Activated T-helper 2 cell treated with anti-CD3 and anti-CD28 coated beads, Interferon-gamma antibody, Interleukin-2, Interleukin-4, amounts not matched to agents 10 μg/mL and 5 μg/mL and 100 μg/mL, durations not matched to agents 14 hours and 24 hours and 36 hours (primary cell): ENCODE measurements at regions not wholly inside any gene's neighbourhood (a gene's known extent, or its start where the extent isn't known, plus 50 kb on each side); places are given as distances from the start of the nearest gene placed in this dataset.

Experiments used
- DNase-seq: peaks from one replicate; pipeline ENCODE4 v3.0.0; 2021; ENCODE audit warnings: low spot score
- H3K27ac Mint-ChIP-seq: one replicate; pipeline ENCODE4 v1.8.0; 2021; ENCODE audit warnings: mixed read lengths
- H3K27me3 Mint-ChIP-seq: one replicate; pipeline ENCODE4 v1.8.0; 2021; ENCODE audit warnings: low read depth, mixed read lengths
- H3K36me3 Mint-ChIP-seq: one replicate; pipeline ENCODE4 v1.8.0; 2021; ENCODE audit warnings: low read depth, mixed read lengths
- H3K4me1 Mint-ChIP-seq: one replicate; pipeline ENCODE4 v1.8.0; 2021; ENCODE audit warnings: low read depth, mixed read lengths
- H3K4me3 Mint-ChIP-seq: one replicate; pipeline ENCODE4 v1.8.0; 2021; ENCODE audit warnings: low read depth, mild to moderate bottlenecking, moderate library complexity, mixed read lengths
- H3K9me3 Mint-ChIP-seq: one replicate; pipeline ENCODE4 v1.8.0; 2021; ENCODE audit warnings: mixed read lengths
- intact Hi-C: fragments of 100-400 bp; cut with micrococcal nuclease; formaldehyde crosslinking; loops from one replicate; pipeline ENCODE4 v1.15.1; 2023

- intact Hi-C loops = no loop called here
- H3K9me3 Mint-ChIP-seq = no peaks in the 10 kb centered on the region
- no peak overlapping the region for H3K4me3 Mint-ChIP-seq
- H3K27me3 Mint-ChIP-seq = no peaks in the 10 kb centered on the region
- no peaks in the 10 kb centered on the region for H3K4me1 Mint-ChIP-seq
- H3K27ac Mint-ChIP-seq = no peak overlapping the region
- no peaks in the 10 kb centered on the region for H3K36me3 Mint-ChIP-seq
- DNase-seq = no peak
These were observed 1109.0 kb downstream of the EFNB2 start for GRCh38 chr13:105426441-105426840.

- no peaks in the 10 kb centered on the region for H3K36me3 Mint-ChIP-seq
- intact Hi-C loops = loop anchor here (10.0 kb wide), 1 partner anchor 1120 kb away; the partner anchor contains the start of gene EFNB2
These were observed 1120.8 kb downstream of the EFNB2 start for GRCh38 chr13:105414639-105415038.

GRCh38 chr13:105412171-105412570, 1123.3 kb downstream of the EFNB2 start:
- Mint-ChIP-seq H3K36me3 (no peaks in the 10 kb centered on the region), H3K27me3 (no peaks in the 10 kb centered on the region), H3K4me1 (no peaks in the 10 kb centered on the region), H3K4me3 (no peak overlapping the region), H3K27ac (no peak overlapping the region), H3K9me3 (no peaks in the 10 kb centered on the region)
- intact Hi-C loops = loop anchor here (10.0 kb wide), 1 partner anchor 1123 kb away; the partner anchor contains the start of gene EFNB2
- DNase-seq = no peak

More at GRCh38 chr13:105414639-105415038, 1120.8 kb downstream of the EFNB2 start:
- Mint-ChIP-seq H3K9me3 (no peaks in the 10 kb centered on the region), H3K27me3 (no peaks in the 10 kb centered on the region), H3K4me3 (no peak overlapping the region), H3K4me1 (no peaks in the 10 kb centered on the region), H3K27ac (no peak overlapping the region)
- no peak for DNase-seq

- Mint-ChIP-seq H3K27ac (no peak overlapping the region), H3K36me3 (no peaks in the 10 kb centered on the region)
These were observed 1124.9 kb downstream of the EFNB2 start for GRCh38 chr13:105410602-105411001.

GRCh38 chr13:105406551-105406950, 1128.9 kb downstream of the EFNB2 start:
- Mint-ChIP-seq H3K4me3 (no peak overlapping the region), H3K4me1 (no peaks in the 10 kb centered on the region), H3K27ac (no peak overlapping the region), H3K9me3 (no peaks in the 10 kb centered on the region), H3K36me3 (no peaks in the 10 kb centered on the region), H3K27me3 (no peaks in the 10 kb centered on the region)
- no peak for DNase-seq
- intact Hi-C loops = no loop called here

More at GRCh38 chr13:105410602-105411001, 1124.9 kb downstream of the EFNB2 start:
- Mint-ChIP-seq H3K4me3 (no peak overlapping the region), H3K4me1 (no peaks in the 10 kb centered on the region), H3K27me3 (no peaks in the 10 kb centered on the region), H3K9me3 (no peaks in the 10 kb centered on the region)
- DNase-seq = peak; percentile 8
- intact Hi-C loops = loop anchor here (10.0 kb wide), 1 partner anchor 1124 kb away; the partner anchor contains the start of gene EFNB2

- intact Hi-C loops = no loop called here
- Mint-ChIP-seq H3K27ac (no peak overlapping the region), H3K4me1 (no peaks in the 10 kb centered on the region), H3K36me3 (no peaks in the 10 kb centered on the region), H3K9me3 (no peaks in the 10 kb centered on the region), H3K27me3 (no peaks in the 10 kb centered on the region), H3K4me3 (no peak overlapping the region)
- no peak for DNase-seq
These were observed 1132.4 kb downstream of the EFNB2 start for GRCh38 chr13:105403086-105403485.

- Mint-ChIP-seq H3K9me3 (no peaks in the 10 kb centered on the region), H3K4me3 (no peak overlapping the region), H3K27me3 (no peaks in the 10 kb centered on the region), H3K36me3 (no peaks in the 10 kb centered on the region), H3K27ac (no peak overlapping the region), H3K4me1 (no peaks in the 10 kb centered on the region)
- DNase-seq = no peak
- intact Hi-C loops = no loop called here
These were observed 1140.4 kb downstream of the EFNB2 start for GRCh38 chr13:105395041-105395440.

- H3K4me3 Mint-ChIP-seq = no peak overlapping the region
- H3K4me1 Mint-ChIP-seq = no peaks in the 10 kb centered on the region
- H3K9me3 Mint-ChIP-seq = no peaks in the 10 kb centered on the region
- intact Hi-C loops = no loop called here
- no peak for DNase-seq
- H3K27me3 Mint-ChIP-seq = no peaks in the 10 kb centered on the region
- H3K27ac Mint-ChIP-seq = no peak overlapping the region
- H3K36me3 Mint-ChIP-seq = no peaks in the 10 kb centered on the region
These were observed 1146.1 kb downstream of the EFNB2 start for GRCh38 chr13:105389373-105389772.

- H3K4me3 Mint-ChIP-seq = no peak overlapping the region
- no peaks in the 10 kb centered on the region for H3K36me3 Mint-ChIP-seq
- DNase-seq = no peak
- no peaks in the 10 kb centered on the region for H3K4me1 Mint-ChIP-seq
- H3K27ac Mint-ChIP-seq = no peak overlapping the region
- H3K27me3 Mint-ChIP-seq = no peaks in the 10 kb centered on the region
- no peaks in the 10 kb centered on the region for H3K9me3 Mint-ChIP-seq
- intact Hi-C loops = no loop called here
These were observed 1158.0 kb downstream of the EFNB2 start for GRCh38 chr13:105377452-105377851.

- no peak overlapping the region for H3K4me3 Mint-ChIP-seq
These were observed 1165.3 kb downstream of the EFNB2 start for GRCh38 chr13:105370011-105370650.

GRCh38 chr13:105368781-105369180, 1166.7 kb downstream of the EFNB2 start:
- intact Hi-C loops = no loop called here
- H3K4me1 Mint-ChIP-seq = no peaks in the 10 kb centered on the region
- DNase-seq = no peak
- no peaks in the 10 kb centered on the region for H3K9me3 Mint-ChIP-seq
- H3K36me3 Mint-ChIP-seq = no peaks in the 10 kb centered on the region
- H3K4me3 Mint-ChIP-seq = no peak overlapping the region
- no peaks in the 10 kb centered on the region for H3K27me3 Mint-ChIP-seq
- no peak overlapping the region for H3K27ac Mint-ChIP-seq

More at GRCh38 chr13:105370011-105370650, 1165.3 kb downstream of the EFNB2 start:
- H3K36me3 Mint-ChIP-seq = no peaks in the 10 kb centered on the region
- intact Hi-C loops = no loop called here
- no peak for DNase-seq
- H3K27me3 Mint-ChIP-seq = no peaks in the 10 kb centered on the region
- H3K4me1 Mint-ChIP-seq = no peaks in the 10 kb centered on the region
- H3K9me3 Mint-ChIP-seq = no peaks in the 10 kb centered on the region
- H3K27ac Mint-ChIP-seq = no peak overlapping the region

GRCh38 chr13:105365831-105366230, 1169.6 kb downstream of the EFNB2 start:
- H3K36me3 Mint-ChIP-seq = no peaks in the 10 kb centered on the region
- intact Hi-C loops = no loop called here
- no peaks in the 10 kb centered on the region for H3K9me3 Mint-ChIP-seq
- no peaks in the 10 kb centered on the region for H3K4me1 Mint-ChIP-seq
- H3K27me3 Mint-ChIP-seq = no peaks in the 10 kb centered on the region
- no peak for DNase-seq
- no peak overlapping the region for H3K27ac Mint-ChIP-seq
- H3K4me3 Mint-ChIP-seq = no peak overlapping the region

GRCh38 chr13:105365021-105365550, 1170.4 kb downstream of the EFNB2 start:
- Mint-ChIP-seq H3K36me3 (no peaks in the 10 kb centered on the region), H3K4me1 (no peaks in the 10 kb centered on the region), H3K27me3 (no peaks in the 10 kb centered on the region), H3K9me3 (no peaks in the 10 kb centered on the region), H3K27ac (no peak overlapping the region), H3K4me3 (no peak overlapping the region)
- intact Hi-C loops = no loop called here
- DNase-seq = no peak
